Left renal pelvis (tissue), 4 donors: ENCODE measurements at regions not wholly inside any gene's neighbourhood (a gene's known extent, or its start where the extent isn't known, plus 50 kb on each side); places are given as distances from the start of the nearest gene placed in this dataset.

Source experiments
- DNase-seq, 4 donors: peaks; one replicate each; pipeline ENCODE4 v3.0.0-alpha.2; 2013; ENCODE audit warnings: low read depth in 4 of 4, low spot score in 3 of 4

DNA sequence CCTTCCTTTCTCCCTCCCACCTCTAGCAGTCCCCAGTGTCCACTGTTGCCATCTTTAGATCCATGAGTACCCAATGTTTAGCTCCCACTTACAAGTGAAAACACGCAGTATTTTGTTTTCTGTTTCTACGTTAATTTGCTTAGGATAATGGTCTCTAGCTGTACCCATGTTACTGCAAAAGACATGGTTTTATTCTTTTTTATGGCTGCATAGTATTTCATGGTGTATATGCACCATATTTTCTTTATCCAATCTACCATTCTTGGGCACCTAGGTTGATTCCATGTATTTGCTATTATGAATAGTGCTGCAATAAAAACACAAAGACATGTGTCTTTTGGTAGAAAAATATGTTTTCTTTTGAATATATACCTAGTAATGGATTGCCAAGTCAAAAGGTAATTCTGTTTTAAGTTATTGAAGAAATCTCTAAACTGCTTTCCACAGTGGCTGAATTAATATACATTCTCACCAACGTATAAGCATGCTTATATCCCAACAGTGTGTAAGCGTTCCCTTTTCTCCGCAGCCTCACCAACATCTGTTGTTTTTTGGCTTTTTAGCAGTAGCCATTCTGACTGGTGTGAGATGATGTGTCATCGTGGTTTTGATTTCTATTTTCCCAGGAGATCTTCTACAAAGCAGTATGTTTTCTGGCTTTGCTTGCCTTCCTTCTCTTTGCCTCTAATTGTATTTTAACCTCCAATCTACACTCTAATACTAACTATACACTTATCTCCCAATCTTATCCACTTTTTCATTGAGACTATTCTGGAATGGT lies 179.5 kb upstream of the PHF14 start:
- DNase-seq: no peak

DNA sequence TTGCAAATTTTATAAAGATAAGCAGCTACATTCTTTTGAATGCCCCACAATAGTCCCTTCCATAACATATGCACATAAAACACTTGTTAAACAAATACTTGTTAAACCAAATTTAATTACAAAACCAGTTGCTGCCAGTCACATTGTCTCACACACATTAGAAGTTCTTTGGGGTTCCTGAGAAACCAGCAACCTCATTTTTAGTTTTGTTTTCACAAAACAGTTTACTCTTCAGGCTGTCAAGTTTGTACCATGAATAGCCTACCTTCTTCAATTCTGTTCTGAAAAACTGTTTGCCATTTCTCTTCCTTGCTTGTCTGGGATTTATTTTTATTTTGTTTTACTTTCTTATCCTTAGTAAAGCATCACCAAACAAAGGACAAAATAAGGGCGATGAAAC lies 176.5 kb upstream of the PHF14 start:
- no peak for DNase-seq

DNA sequence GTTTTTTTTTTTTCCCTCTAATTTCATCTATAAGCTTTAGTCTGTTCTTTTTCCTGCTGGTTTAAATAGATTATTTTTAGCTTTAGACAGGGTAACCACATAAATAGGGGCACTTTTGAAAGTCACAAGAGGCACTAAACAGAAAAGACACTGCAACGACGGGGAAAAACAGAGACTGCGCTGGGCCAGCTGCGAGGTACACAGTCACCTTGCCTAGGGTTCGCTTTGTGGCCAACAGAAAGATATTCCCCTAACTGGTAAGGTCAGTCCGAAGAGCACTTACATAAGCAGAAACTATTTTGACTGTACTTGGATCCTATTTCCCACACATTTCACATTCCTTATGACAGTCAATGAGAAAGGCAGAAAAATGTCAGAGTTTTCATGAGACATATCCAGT lies 175.6 kb upstream of the PHF14 start:
- no peak for DNase-seq

DNA sequence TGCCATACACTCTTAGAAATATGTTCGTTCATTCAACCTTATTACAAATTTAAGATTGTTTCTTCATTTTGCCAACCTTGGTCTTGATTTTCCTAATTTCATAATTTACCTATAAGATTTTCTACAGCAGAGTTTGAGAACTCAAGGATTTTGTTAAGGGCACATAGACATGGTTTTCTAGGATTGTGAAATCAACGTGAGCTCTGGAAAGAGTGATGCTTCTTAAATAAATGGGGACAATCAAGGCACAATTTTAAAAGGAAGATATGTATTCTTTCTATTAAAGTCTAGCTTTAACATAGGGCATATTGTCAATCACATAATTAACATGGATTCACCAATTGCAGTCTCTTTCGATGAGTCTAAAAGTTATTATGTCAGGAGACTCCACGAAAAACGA lies 174.2 kb upstream of the PHF14 start:
- no peak for DNase-seq

DNA sequence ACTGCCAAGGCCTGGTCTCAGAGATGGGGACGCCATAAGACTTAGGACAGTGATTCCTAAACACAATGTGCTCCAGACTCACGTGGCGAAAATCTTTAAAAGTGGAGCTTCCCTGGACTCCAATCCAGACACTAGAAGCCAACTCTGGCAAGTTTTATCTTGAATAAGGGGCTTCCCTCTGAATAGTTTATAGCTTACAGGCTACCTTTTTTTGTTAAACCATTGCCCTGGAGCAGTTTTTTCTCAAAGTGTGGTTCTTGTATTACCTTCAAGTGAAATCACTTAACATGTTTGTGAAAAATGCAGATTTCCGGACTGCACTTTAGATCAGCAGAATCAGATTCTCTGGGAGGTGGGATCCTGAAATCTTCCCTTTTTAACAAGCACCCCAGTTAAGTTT lies 171.7 kb upstream of the PHF14 start:
- DNase-seq: no peak

DNA sequence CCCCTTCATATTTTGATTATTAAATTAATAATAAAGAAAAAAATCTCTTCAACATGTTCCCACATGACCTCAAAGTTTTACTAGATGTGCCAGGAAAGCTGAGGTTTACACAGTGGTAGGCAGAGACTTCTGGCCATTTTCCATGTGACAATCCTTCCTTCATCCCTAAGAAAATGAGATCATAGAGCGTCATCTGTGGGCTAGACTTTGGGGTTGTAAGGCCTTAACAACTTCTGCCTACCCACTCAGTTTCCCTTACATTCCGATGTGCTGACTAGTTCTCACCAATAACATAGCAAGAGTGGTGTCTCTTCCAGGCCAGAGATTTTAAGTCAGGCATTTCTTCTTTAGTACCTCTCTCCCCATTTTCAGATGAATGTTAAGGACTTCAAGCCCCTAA lies 171.1 kb upstream of the PHF14 start:
- no peak for DNase-seq

DNA sequence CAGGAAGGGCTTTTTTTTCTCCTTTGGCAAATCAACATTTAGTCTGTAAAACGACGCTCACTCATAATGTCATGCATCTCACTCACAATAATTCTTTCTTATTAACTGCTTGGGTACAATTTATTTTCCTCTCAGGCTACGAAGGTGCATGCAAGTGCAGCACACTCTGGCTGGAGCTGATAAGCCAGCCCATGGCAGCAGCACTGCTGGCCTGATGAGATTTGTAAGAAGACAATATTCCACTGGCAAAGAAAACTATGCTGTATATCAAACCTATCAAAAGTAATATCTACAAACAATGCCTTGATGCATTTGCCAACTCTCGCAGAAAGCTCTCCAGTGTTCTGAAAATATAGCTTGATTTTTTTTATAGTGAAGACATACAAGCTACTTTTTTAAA lies 170.0 kb upstream of the PHF14 start:
- DNase-seq: no peak

DNA sequence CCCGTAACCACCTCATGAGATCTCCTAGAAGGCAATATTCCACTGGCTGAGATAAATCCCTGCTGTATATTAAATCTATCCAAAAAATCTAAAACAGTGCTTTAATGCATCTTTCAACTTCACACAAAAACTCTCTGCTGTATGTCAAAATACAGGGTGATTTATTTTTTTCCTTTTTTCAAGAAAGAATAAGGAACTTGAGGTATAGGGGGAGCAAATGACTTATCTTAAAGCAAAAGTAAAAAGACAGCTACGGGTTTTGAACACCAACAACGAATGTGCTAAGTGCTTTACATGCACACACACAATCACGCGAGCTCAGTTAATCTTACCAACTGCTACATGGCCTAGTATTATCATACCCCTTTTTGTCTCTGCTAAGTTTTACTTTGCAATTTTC lies 168.9 kb upstream of the PHF14 start:
- no peak for DNase-seq

DNA sequence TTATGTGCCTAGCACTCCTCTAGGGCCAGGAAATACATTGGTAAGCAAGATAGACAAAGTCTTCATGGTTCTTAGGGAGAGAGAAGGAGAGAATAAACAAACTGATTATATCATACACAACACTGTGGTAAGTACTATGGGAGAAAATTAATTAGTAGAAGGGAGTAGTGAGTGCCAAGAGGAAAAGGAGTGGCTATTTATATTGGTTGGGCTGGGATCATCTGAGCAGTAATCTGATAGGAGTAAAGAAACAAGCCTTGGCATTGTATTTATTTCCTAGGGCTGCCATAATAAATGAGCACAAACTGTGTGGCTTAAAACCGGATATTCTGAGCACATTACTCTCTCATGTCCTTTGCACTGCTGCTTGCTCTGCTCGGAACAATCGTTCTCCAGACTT lies 158.1 kb upstream of the PHF14 start:
- DNase-seq: no peak

DNA sequence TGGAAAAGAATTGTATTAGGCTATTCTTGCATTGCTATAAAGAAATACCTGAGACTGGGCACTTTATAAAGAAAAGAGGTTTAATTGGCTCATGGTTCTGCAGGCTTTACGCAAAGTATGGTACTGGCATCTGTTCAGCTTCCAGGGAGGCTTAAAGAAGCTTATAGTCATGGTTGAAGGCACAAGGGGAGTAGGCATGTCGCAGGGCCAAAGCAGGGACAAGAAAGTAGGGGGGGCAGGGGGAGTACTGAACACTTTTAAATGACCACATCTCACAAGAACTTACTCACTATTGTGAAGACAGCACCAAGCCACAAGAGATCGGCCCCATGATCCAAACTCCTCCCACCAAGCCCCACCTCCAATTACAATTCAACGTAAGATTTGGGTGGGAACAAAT lies 152.5 kb upstream of the PHF14 start:
- DNase-seq: no peak

DNA sequence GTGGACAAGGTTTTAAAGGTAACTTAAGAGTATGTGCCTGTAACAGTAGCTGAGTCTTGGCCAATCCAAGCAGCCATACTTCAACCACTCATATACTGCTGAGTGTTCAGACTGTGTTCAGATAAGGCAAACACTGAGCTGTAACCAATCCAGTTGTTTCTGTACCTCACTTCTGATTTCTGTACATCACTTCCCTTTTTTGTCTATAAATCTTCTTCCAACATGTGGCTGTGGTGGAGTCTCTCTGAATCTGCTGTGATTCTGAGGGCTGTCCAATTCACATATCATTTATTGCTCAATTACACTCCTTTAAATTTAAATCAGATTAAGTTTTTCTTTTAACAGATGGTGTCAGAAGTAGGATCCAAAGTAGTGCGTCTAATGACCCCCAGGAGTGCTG lies 149.5 kb upstream of the PHF14 start:
- DNase-seq: no peak

DNA sequence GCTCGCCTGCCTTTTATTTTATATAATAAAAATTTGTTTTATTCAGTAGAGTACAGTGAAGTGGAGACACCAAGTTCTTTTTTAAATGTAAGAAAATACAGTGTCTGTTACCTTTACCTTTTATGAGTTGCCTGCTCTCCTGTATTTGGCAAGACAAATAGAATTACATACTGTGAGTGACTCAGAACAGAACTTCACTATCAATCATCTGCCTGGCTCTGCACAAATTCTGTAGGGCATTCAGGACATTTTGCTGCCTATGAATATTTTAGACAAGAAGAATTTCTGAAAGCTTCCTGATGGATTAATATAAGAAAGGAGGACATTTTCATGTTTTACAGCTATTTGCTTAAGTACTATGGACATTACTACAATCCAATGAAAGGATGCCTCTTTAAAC lies 135.4 kb upstream of the PHF14 start:
- DNase-seq: no peak

DNA sequence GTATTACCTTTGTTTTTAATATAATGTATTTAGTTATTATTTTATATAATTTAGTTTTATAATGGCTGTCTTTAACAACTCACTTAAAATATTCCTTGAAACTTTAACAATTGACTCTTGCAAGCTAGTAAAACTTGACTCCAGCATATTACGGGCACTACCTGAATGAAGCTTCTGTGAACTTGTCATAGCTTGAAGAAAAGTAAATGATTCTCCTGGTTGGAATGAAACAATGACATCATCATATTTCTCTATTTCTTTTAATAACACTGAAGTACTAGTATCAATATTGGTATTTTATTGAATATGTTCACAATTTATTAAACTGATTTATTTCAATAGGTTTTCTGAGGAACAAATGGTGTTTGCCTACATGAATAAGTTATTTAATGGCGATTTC lies 128.4 kb upstream of the PHF14 start:
- DNase-seq: no peak

DNA sequence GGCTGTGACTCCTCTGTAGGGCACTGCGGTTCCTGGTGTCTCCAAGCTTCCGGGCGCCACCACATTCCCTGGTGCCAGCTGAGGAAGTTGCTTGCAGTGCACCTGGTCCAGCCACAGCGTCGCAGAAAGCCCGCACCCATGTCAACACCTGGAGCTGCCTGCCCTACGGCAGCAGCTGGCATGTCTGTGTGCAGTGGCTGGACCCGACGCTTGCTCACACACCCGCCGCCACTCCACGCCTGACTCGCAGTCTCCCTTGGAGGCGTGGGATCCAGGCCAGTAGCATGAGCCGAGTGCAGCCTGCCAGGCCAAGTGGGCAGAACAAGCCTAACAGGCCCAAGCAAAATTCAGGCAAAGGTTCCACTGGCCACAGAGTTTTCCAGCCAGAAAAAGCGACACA lies 118.1 kb upstream of the PHF14 start:
- no peak for DNase-seq

DNA sequence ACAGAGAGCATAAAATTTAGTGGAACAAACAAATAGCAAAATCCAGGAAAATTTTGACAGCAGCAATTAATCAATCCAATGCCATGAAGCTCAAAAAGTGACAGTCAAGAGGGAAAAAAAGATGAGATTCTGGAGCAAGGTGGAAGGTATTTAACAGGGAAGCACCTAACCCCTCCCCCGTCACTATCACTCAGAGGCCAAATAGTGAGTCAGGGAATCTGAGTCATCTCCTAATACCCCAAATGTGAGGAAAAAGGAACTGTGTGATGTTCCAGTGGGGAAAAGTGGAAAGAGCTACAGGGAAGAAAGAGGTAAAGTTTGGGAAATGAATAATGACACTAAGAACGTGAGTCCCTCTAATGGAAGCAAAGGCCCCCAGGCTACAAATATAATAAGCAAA lies 113.2 kb upstream of the PHF14 start:
- no peak for DNase-seq

DNA sequence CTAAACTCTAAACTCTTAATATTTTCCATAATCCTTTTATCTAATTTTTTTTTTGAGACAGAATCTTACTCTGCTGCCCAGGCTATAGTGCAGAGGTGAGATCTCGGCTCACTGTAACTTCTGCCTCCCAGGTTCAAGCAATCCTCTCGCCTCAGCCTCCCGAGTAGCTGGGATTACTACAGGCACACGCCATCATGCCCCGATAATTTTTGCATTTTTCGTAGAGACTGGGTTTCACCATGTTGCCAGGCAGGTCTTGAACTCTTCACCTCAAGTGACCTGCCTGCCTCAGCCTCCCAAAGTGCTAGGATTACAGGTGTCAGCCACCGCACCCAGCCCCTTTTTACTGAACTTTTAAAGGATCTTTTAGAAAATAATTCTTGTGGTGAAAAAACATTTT lies 110.2 kb upstream of the PHF14 start:
- DNase-seq: no peak

DNA sequence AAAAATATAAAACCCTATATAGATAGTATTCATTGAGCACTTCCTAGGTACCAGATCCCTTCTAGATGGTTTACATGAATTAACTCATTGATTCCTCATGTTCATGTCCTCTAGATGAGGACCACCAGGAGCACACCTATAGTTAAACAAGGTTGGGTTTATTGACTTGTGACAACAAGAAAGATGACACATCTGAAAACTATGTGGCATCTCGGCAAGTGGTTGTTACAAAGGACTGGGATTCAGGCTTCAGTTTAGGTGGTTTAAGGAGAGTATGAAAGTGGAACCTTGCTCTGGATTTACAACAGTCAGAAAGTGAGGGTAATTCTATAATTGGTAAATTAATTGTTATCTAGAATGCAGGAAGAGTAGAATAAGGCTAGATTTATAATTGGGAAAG lies 99.0 kb upstream of the PHF14 start:
- DNase-seq: no peak

DNA sequence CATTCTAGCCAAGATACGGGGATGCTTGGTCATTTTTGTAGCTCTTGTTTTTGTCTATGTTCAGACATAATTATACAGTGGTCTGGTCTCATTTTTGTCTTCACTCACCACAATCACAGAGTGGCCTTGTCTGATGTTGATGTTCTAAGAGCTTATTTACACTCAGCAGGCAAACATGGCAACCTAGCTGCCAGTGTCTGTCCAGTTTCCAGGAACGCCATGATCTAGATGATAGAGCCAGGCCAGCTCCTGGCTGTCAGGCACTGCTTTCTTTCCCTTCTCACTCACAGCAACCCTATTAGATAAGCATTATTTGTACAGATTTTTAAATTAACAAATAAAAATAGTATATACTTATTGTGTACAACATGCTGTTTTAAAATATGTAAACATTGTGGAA lies 98.6 kb upstream of the PHF14 start:
- no peak for DNase-seq

DNA sequence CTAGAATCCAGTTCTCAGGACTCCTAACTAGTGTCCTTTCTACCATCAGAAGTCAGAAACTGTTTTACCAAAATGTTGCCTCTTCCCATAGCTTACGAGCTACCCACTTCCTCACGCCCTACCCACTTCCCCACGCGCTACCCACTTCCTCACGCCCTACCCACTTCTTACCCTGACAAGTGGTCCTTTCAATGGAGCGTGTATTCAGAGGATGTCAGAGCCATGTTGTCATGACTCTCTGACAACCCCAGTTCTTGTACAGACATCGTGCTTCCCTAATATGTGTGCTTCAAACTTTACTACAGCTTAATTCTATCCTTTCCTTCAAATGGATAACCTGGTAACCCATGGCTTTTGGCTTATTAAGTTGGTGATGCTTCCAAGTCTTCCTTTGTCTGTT lies 84.8 kb upstream of the PHF14 start:
- no peak for DNase-seq

DNA sequence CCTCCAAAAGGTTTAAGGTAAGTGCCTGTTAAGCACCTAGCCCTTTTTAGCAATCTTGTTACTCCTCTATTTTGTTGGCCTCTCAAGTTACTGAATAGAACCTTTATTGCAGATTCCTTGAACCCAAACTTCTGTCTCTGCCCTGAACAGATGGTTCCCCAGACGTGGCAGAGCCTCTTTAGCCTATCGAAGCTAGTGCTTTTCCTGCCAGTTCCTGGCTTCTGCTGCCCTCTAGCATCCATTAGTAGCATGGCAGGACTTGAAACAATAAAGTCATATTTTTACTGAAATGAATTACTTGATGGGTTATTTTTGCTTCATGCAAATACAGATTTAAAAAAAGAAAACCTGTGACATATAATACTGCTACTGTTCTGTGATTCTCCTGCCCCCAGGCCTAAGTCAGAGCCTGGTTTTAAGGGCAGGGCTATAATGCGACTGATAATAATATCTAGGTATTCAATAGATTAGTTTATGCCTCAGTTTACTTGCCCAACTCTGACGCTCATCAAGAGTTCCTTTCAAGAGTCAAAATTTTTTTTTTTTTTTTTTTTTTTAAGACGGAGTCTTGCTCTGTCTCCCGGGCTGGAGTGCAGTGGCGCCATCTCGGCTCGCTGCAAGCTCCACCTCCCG lies 84.3 kb upstream of the PHF14 start:
- peak; percentile 6 to 19 (median 11) for DNase-seq

DNA sequence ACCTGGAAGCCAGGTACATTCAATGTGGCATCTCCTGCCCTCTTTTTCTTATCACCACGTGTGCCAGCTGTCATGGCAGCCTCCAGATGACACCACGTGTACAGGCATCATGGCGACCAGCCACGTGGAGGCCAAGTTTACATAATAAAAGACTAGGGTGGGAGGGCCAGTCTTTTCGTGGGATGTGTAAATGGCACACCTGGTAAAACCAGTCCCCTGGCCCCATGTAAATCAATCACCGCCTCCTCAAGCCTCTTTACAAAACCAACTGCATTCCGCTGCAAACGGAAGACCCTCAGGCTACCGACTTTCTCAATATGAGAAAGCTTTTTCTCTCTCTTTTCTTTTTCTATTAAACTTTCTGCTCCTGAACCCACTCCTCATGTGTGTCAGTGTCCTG lies 65.1 kb upstream of the PHF14 start:
- no peak for DNase-seq

DNA sequence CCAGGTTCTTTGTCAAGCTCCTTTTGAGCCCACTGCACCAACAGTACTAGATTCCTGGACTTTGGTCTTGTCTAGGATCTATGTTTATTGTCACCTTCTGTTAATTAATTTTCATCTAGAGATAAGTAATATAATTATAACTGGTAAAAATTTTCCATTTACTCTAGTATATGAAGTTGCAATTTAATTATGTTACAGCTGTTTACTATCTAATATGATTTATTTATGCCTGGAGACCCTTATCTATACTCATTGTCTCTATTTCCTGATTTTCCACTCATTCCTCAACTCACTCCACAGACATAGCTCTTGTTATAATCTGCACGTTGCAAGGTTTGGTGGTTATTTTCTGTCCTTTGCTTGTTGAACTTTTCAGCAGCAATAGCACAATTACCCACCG lies 63.2 kb upstream of the PHF14 start:
- no peak for DNase-seq

DNA sequence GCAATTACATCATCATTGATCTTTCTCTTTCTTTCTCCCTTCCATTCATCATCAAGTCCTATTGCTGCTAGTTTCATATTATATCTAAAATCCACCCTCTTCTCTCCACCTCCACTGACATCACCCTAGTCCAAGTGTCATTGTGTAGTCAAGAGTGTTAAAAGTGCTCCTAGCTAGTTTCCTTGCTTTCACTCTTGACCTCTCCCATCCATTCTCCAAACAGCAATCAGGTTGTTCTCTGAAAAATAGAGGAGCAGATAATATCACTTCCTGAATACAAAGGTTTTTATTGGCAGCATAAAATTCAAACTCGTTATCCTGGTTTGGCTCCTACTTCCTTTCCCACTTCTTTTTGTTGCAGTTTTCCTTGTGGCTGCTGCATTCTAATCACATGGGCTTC lies 61.6 kb upstream of the PHF14 start:
- no peak for DNase-seq
